ENCODE measurements at regions not wholly inside any gene's neighbourhood (a gene's known extent, or its start where the extent isn't known, plus 50 kb on each side); places are given as distances from the start of the nearest gene placed in this dataset.

GRCh38 chr3:176939022-176939817 is 258.1 kb downstream of the TBL1XR1 start:
- no peaks in the 10 kb centered on the region for H3K4me1 ChIP-seq (ENCODE audit: low read depth)
- H3K9me3 ChIP-seq = no peaks in the 10 kb centered on the region
- H3K4me3 ChIP-seq = no peak overlapping the region
- intact Hi-C loops (cut with DNase I, micrococcal nuclease) = loop anchor here in 1 of 2 donors (5.0 kb wide), 1 partner anchor 67 kb away; no protein-coding TSS in a partner anchor
- TF ChIP-seq CTCF (IDR thresholded peaks at IDR 0.05) = peak; percentile 34
- H3K36me3 ChIP-seq (ENCODE audit: low read depth) = no peaks in the 10 kb centered on the region
- DNase-seq (peak in 1 of 3 donors; percentile 41), ATAC-seq (peak; percentile 88)

- intact Hi-C loops (cut with DNase I, micrococcal nuclease) = loop anchor here in 1 of 2 donors (5.0 kb wide), 1 partner anchor 66 kb away; no protein-coding TSS in a partner anchor
- H3K4me3 ChIP-seq = no peak overlapping the region
- H3K36me3 ChIP-seq (ENCODE audit: low read depth) = no peaks in the 10 kb centered on the region
- no peak for DNase-seq
- TF ChIP-seq CTCF (IDR thresholded peaks at IDR 0.05) = no peak
- no peaks in the 10 kb centered on the region for H3K4me1 ChIP-seq (ENCODE audit: low read depth)
- ATAC-seq = no peak
- no peaks in the 10 kb centered on the region for H3K9me3 ChIP-seq
These were observed 259.3 kb downstream of the TBL1XR1 start for GRCh38 chr3:176937994-176938393.

GRCh38 chr3:176937541-176937940 is 259.7 kb downstream of the TBL1XR1 start:
- intact Hi-C loops (cut with DNase I, micrococcal nuclease) = loop anchor here in 1 of 2 donors (5.0 kb wide), 1 partner anchor 65 kb away; no protein-coding TSS in a partner anchor
- H3K4me3 ChIP-seq = no peak overlapping the region

GRCh38 chr3:176935194-176935888 is 261.9 kb downstream of the TBL1XR1 start:
- no peaks in the 10 kb centered on the region for H3K9me3 ChIP-seq
- intact Hi-C loops (cut with DNase I, micrococcal nuclease) = loop anchor here in 1 of 2 donors (5.0 kb wide), 1 partner anchor 63 kb away; no protein-coding TSS in a partner anchor
- no peaks in the 10 kb centered on the region for H3K4me1 ChIP-seq (ENCODE audit: low read depth)
- no peak for TF ChIP-seq CTCF (IDR thresholded peaks at IDR 0.05)
- DNase-seq (no peak), ATAC-seq (no peak)
- H3K36me3 ChIP-seq (ENCODE audit: low read depth) = no peaks in the 10 kb centered on the region
- H3K4me3 ChIP-seq = no peak overlapping the region

More at GRCh38 chr3:176937541-176937940, 259.7 kb downstream of the TBL1XR1 start:
- H3K4me1 ChIP-seq (ENCODE audit: low read depth) = no peaks in the 10 kb centered on the region
- ATAC-seq (no peak), DNase-seq (no peak)
- no peaks in the 10 kb centered on the region for H3K9me3 ChIP-seq
- TF ChIP-seq CTCF (IDR thresholded peaks at IDR 0.05) = no peak
- no peaks in the 10 kb centered on the region for H3K36me3 ChIP-seq (ENCODE audit: low read depth)

GRCh38 chr3:176934698-176935097 is 262.6 kb downstream of the TBL1XR1 start:
- no peak for TF ChIP-seq CTCF (IDR thresholded peaks at IDR 0.05)
- H3K4me3 ChIP-seq = no peak overlapping the region
- intact Hi-C loops (cut with DNase I, micrococcal nuclease) = loop anchor here in 1 of 2 donors (5.0 kb wide), 1 partner anchor 62 kb away; no protein-coding TSS in a partner anchor
- DNase-seq (no peak), ATAC-seq (no peak)
- no peaks in the 10 kb centered on the region for H3K4me1 ChIP-seq (ENCODE audit: low read depth)
- H3K36me3 ChIP-seq (ENCODE audit: low read depth) = no peaks in the 10 kb centered on the region
- H3K9me3 ChIP-seq = no peaks in the 10 kb centered on the region

Measured in mucosa of descending colon (tissue), 3 donors.